ENCODE measurements at regions not wholly inside any gene's neighbourhood (a gene's known extent, or its start where the extent isn't known, plus 50 kb on each side); places are given as distances from the start of the nearest gene placed in this dataset.

- no peak overlapping the region for H3K27ac ChIP-seq
- H3K36me3 ChIP-seq = no peaks in the 10 kb centered on the region
- H3K4me1 ChIP-seq = peaks cover 0 to 6% (median 0%) of the 10 kb centered on the region in 4 donors
- intact Hi-C loops (cut with DNase I; ENCODE audit: low total_unique reads) = no loop called here
- no peaks in the 10 kb centered on the region for H3K27me3 ChIP-seq
- no peak for DNase-seq
- WGBS, 5 donors = 89 to 94% (median 91%) methylated on average over 6 to 7 of the region's 7 CpGs
- no peak for TF ChIP-seq EP300 (IDR thresholded peaks at IDR 0.05)
- TF ChIP-seq POLR2AphosphoS5 (IDR thresholded peaks at IDR 0.05) = no peak
- no peak for TF ChIP-seq CTCF (IDR thresholded peaks at IDR 0.05)
- TF ChIP-seq POLR2A (IDR thresholded peaks at IDR 0.05) = no peak
- no peaks in the 10 kb centered on the region for H3K9me3 ChIP-seq
- no peak overlapping the region for H3K4me3 ChIP-seq
Measured at GRCh38 chr7:36018816-36019484, 134.1 kb upstream of the EEPD1 start.

- DNase-seq = no peak
- Histone ChIP-seq H3K36me3 (no peaks in the 10 kb centered on the region), H3K27ac (no peak overlapping the region), H3K9me3 (no peaks in the 10 kb centered on the region), H3K4me3 (no peak overlapping the region), H3K4me1 (peaks cover 0 to 6% (median 0%) of the 10 kb centered on the region in 4 donors), H3K27me3 (no peaks in the 10 kb centered on the region)
- intact Hi-C loops (cut with DNase I; ENCODE audit: low total_unique reads) = no loop called here
- 87 to 98% (median 94%) methylated on average over 4 of the region's 4 CpGs for WGBS, 5 donors
- TF ChIP-seq CTCF (IDR thresholded peaks at IDR 0.05) = no peak
- TF ChIP-seq POLR2A (IDR thresholded peaks at IDR 0.05) = no peak
- TF ChIP-seq POLR2AphosphoS5 (IDR thresholded peaks at IDR 0.05) = no peak
- TF ChIP-seq EP300 (IDR thresholded peaks at IDR 0.05) = no peak
Measured at GRCh38 chr7:36019538-36019937, 133.5 kb upstream of the EEPD1 start.

- H3K27me3 ChIP-seq = no peaks in the 10 kb centered on the region
- TF ChIP-seq EP300 (IDR thresholded peaks at IDR 0.05) (no peak), POLR2AphosphoS5 (IDR thresholded peaks at IDR 0.05) (no peak), POLR2A (IDR thresholded peaks at IDR 0.05) (no peak), CTCF (IDR thresholded peaks at IDR 0.05) (no peak)
- no peaks in the 10 kb centered on the region for H3K9me3 ChIP-seq
- intact Hi-C loops (cut with DNase I; ENCODE audit: low total_unique reads) = no loop called here
- no peak for DNase-seq
- WGBS, 5 donors = 85 to 88% (median 87%) methylated on average over 7 of the region's 7 CpGs
- H3K4me1 ChIP-seq = peaks cover 0 to 6% (median 0%) of the 10 kb centered on the region in 4 donors
- H3K36me3 ChIP-seq = no peaks in the 10 kb centered on the region
- no peak overlapping the region for H3K27ac ChIP-seq
- no peak overlapping the region for H3K4me3 ChIP-seq
Measured at GRCh38 chr7:36019980-36020379, 133.1 kb upstream of the EEPD1 start.

GRCh38 chr7:36021367-36021766 lies 131.7 kb upstream of the EEPD1 start:
- intact Hi-C loops (cut with DNase I; ENCODE audit: low total_unique reads) = no loop called here
- TF ChIP-seq POLR2AphosphoS5 (IDR thresholded peaks at IDR 0.05) (no peak), CTCF (IDR thresholded peaks at IDR 0.05) (peak in 2 of 7 experiments; percentile 5 to 18), EP300 (IDR thresholded peaks at IDR 0.05) (no peak), POLR2A (IDR thresholded peaks at IDR 0.05) (no peak)
- H3K36me3 ChIP-seq = no peaks in the 10 kb centered on the region
- H3K9me3 ChIP-seq = no peaks in the 10 kb centered on the region
- H3K4me3 ChIP-seq = no peak overlapping the region
- DNase-seq = no peak
- no peaks in the 10 kb centered on the region for H3K27me3 ChIP-seq
- peaks cover 0 to 6% (median 0%) of the 10 kb centered on the region in 4 donors for H3K4me1 ChIP-seq
- no peak overlapping the region for H3K27ac ChIP-seq
- WGBS, 5 donors = 59 to 75% (median 68%) methylated on average over 5 of the region's 5 CpGs

All from stomach (tissue), 8 donors.